ENCODE measurements at regions not wholly inside any gene's neighbourhood (a gene's known extent, or its start where the extent isn't known, plus 50 kb on each side); places are given as distances from the start of the nearest gene placed in this dataset.

GRCh38 chr7:113383638-113384037 is 265.3 kb upstream of the SMIM30 start:
- H3K27ac ChIP-seq: no peak overlapping the region
- no peaks in the 10 kb centered on the region for H3K9me3 ChIP-seq
- H3K27me3 ChIP-seq: no peaks in the 10 kb centered on the region
- no peaks in the 10 kb centered on the region for H3K4me1 ChIP-seq
- no peaks in the 10 kb centered on the region for H3K36me3 ChIP-seq
- TF ChIP-seq EP300 (IDR thresholded peaks at IDR 0.05): no peak
- intact Hi-C loops (cut with DNase I; ENCODE audit: low total_unique reads): no loop called here
- no peak overlapping the region for H3K4me3 ChIP-seq
- DNase-seq: no peak
- 71 to 82% (median 79%) methylated on average over 3 of the region's 3 CpGs for WGBS, 5 donors

- 84 to 98% (median 92%) methylated on average over 3 of the region's 3 CpGs for WGBS, 5 donors
- no peak for DNase-seq
- Histone ChIP-seq H3K9me3 (no peaks in the 10 kb centered on the region), H3K36me3 (no peaks in the 10 kb centered on the region), H3K4me3 (no peak overlapping the region), H3K27me3 (no peaks in the 10 kb centered on the region), H3K27ac (no peak overlapping the region), H3K4me1 (no peaks in the 10 kb centered on the region)
- TF ChIP-seq CTCF (IDR thresholded peaks at IDR 0.05): no peak
- no peak for TF ChIP-seq EP300 (IDR thresholded peaks at IDR 0.05)
- no peak for TF ChIP-seq POLR2A (IDR thresholded peaks at IDR 0.05)
- no peak for TF ChIP-seq POLR2AphosphoS5 (IDR thresholded peaks at IDR 0.05)
- intact Hi-C loops (cut with DNase I; ENCODE audit: low total_unique reads): no loop called here
These were observed 261.4 kb upstream of the SMIM30 start for GRCh38 chr7:113379746-113380145.

GRCh38 chr7:113374955-113375354 is 256.6 kb upstream of the SMIM30 start:
- Histone ChIP-seq H3K27me3 (no peaks in the 10 kb centered on the region), H3K27ac (no peak overlapping the region), H3K9me3 (no peaks in the 10 kb centered on the region), H3K36me3 (no peaks in the 10 kb centered on the region), H3K4me3 (no peak overlapping the region), H3K4me1 (peaks cover 0 to 7% (median 0%) of the 10 kb centered on the region in 4 donors)
- 56 to 73% (median 64%) methylated on average over 2 of the region's 2 CpGs for WGBS, 5 donors
- TF ChIP-seq POLR2AphosphoS5 (IDR thresholded peaks at IDR 0.05) (no peak), POLR2A (IDR thresholded peaks at IDR 0.05) (no peak), EP300 (IDR thresholded peaks at IDR 0.05) (no peak), CTCF (IDR thresholded peaks at IDR 0.05) (no peak)
- intact Hi-C loops (cut with DNase I; ENCODE audit: low total_unique reads): no loop called here
- DNase-seq: peak in 1 of 2 donors; percentile 49

GRCh38 chr7:113373863-113374262 is 255.5 kb upstream of the SMIM30 start:
- H3K4me1 ChIP-seq: peaks cover 0 to 7% (median 0%) of the 10 kb centered on the region in 4 donors
- intact Hi-C loops (cut with DNase I; ENCODE audit: low total_unique reads): no loop called here
- no peak for DNase-seq
- H3K9me3 ChIP-seq: no peaks in the 10 kb centered on the region
- WGBS, 5 donors: 69 to 74% (median 72%) methylated on average over 2 of the region's 2 CpGs
- no peak overlapping the region for H3K4me3 ChIP-seq
- H3K27ac ChIP-seq: no peak overlapping the region
- H3K36me3 ChIP-seq: no peaks in the 10 kb centered on the region
- no peak for TF ChIP-seq POLR2AphosphoS5 (IDR thresholded peaks at IDR 0.05)
- no peak for TF ChIP-seq CTCF (IDR thresholded peaks at IDR 0.05)
- no peak for TF ChIP-seq EP300 (IDR thresholded peaks at IDR 0.05)
- TF ChIP-seq POLR2A (IDR thresholded peaks at IDR 0.05): no peak
- no peaks in the 10 kb centered on the region for H3K27me3 ChIP-seq

GRCh38 chr7:113371416-113372043 is 253.2 kb upstream of the SMIM30 start:
- no peaks in the 10 kb centered on the region for H3K27me3 ChIP-seq
- H3K4me3 ChIP-seq: no peak overlapping the region
- WGBS, 5 donors: 56 to 63% (median 61%) methylated on average over 4 of the region's 4 CpGs
- intact Hi-C loops (cut with DNase I; ENCODE audit: low total_unique reads): no loop called here
- no peaks in the 10 kb centered on the region for H3K9me3 ChIP-seq
- DNase-seq: peak in 1 of 2 donors; percentile 13
- no peaks in the 10 kb centered on the region for H3K36me3 ChIP-seq
- peaks cover 0 to 7% (median 0%) of the 10 kb centered on the region in 4 donors for H3K4me1 ChIP-seq
- TF ChIP-seq POLR2A (IDR thresholded peaks at IDR 0.05) (no peak), POLR2AphosphoS5 (IDR thresholded peaks at IDR 0.05) (no peak), EP300 (IDR thresholded peaks at IDR 0.05) (no peak), CTCF (IDR thresholded peaks at IDR 0.05) (no peak)
- no peak overlapping the region for H3K27ac ChIP-seq
